Calu3 (cell line): ENCODE measurements at regions not wholly inside any gene's neighbourhood (a gene's known extent, or its start where the extent isn't known, plus 50 kb on each side); places are given as distances from the start of the nearest gene placed in this dataset.

ENCODE experiments used
- BruUV-seq: library from RNA; stranded (reverse); fragments of 400-500 nt; replicated peaks from 2 replicates; lab custom pipeline; 2021; lab: Mats Ljungman, UMichigan
- CTCF ChIA-PET: fragments of 300-600 bp; sonication (Branson Sonifier 250); formaldehyde crosslinking; loops from one replicate; lab custom pipeline; 2022; ENCODE audit warnings: antibody characterized with exemption; lab: Charles Lee
- DNase-seq: peaks from one replicate; pipeline ENCODE4 v3.0.0; 2022
- H3K27ac Mint-ChIP-seq: one replicate; pipeline ENCODE4 v1.8.0; 2022; ENCODE audit warnings: mixed read lengths; ENCODE audit not compliant: unreplicated experiment
- H3K27me3 Mint-ChIP-seq: one replicate; pipeline ENCODE4 v1.8.0; 2022; ENCODE audit warnings: mixed read lengths; ENCODE audit not compliant: unreplicated experiment
- H3K36me3 Mint-ChIP-seq: one replicate; pipeline ENCODE4 v1.8.0; 2022; ENCODE audit warnings: mild to moderate bottlenecking, moderate library complexity, mixed read lengths; ENCODE audit not compliant: insufficient read depth, unreplicated experiment
- H3K4me1 Mint-ChIP-seq: one replicate; pipeline ENCODE4 v1.8.0; 2022; ENCODE audit warnings: mild to moderate bottlenecking, low read depth, mixed read lengths; ENCODE audit not compliant: unreplicated experiment
- H3K4me3 Mint-ChIP-seq: one replicate; pipeline ENCODE4 v1.8.0; 2022; ENCODE audit warnings: mild to moderate bottlenecking, low read depth, moderate library complexity, mixed read lengths; ENCODE audit not compliant: unreplicated experiment
- H3K9me3 Mint-ChIP-seq: one replicate; pipeline ENCODE4 v1.8.0; 2022; ENCODE audit warnings: low read depth, mixed read lengths; ENCODE audit not compliant: unreplicated experiment
- intact Hi-C: fragments of 100-400 bp; cut with micrococcal nuclease; formaldehyde crosslinking; loops from one replicate; pipeline ENCODE4 v1.10.0; 2022; ENCODE audit not compliant: unreplicated experiment
- TF ChIP-seq, protein P1 (sequence below): fragments of 200-600 bp; IDR thresholded peaks from one replicate; pipeline ENCODE4 v1.8.0; 2022; ENCODE audit warnings: antibody characterized with exemption; ENCODE audit not compliant: unreplicated experiment

GRCh38 chr16:63287401-63287800 lies 1251.2 kb upstream of the CDH8 start:
- H3K27me3 Mint-ChIP-seq, result no peaks in the 10 kb centered on the region
- intact Hi-C loops, result no loop called here
- DNase-seq, result no peak
- CTCF ChIA-PET, result no interaction called here
- no peak overlapping the region for H3K4me3 Mint-ChIP-seq
- H3K27ac Mint-ChIP-seq, result no peak overlapping the region
- no peaks in the 10 kb centered on the region for H3K36me3 Mint-ChIP-seq
- no TSS peak for BruUV-seq
- no peaks in the 10 kb centered on the region for H3K4me1 Mint-ChIP-seq
- TF ChIP-seq, protein P1, sequence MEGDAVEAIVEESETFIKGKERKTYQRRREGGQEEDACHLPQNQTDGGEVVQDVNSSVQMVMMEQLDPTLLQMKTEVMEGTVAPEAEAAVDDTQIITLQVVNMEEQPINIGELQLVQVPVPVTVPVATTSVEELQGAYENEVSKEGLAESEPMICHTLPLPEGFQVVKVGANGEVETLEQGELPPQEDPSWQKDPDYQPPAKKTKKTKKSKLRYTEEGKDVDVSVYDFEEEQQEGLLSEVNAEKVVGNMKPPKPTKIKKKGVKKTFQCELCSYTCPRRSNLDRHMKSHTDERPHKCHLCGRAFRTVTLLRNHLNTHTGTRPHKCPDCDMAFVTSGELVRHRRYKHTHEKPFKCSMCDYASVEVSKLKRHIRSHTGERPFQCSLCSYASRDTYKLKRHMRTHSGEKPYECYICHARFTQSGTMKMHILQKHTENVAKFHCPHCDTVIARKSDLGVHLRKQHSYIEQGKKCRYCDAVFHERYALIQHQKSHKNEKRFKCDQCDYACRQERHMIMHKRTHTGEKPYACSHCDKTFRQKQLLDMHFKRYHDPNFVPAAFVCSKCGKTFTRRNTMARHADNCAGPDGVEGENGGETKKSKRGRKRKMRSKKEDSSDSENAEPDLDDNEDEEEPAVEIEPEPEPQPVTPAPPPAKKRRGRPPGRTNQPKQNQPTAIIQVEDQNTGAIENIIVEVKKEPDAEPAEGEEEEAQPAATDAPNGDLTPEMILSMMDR, result no peak
- H3K9me3 Mint-ChIP-seq, result no peaks in the 10 kb centered on the region

GRCh38 chr16:63283721-63284120 lies 1247.5 kb upstream of the CDH8 start:
- CTCF ChIA-PET, result no interaction called here
- no peaks in the 10 kb centered on the region for H3K4me1 Mint-ChIP-seq

GRCh38 chr16:63244631-63245030 lies 1208.4 kb upstream of the CDH8 start:
- Mint-ChIP-seq H3K27me3 (no peaks in the 10 kb centered on the region), H3K36me3 (no peaks in the 10 kb centered on the region), H3K4me3 (no peak overlapping the region), H3K27ac (no peak overlapping the region), H3K4me1 (no peaks in the 10 kb centered on the region), H3K9me3 (peaks cover 14% of the 10 kb centered on the region)
- TF ChIP-seq, protein P1, result no peak
- intact Hi-C loops, result no loop called here
- CTCF ChIA-PET, result no interaction called here
- no peak for DNase-seq
- no TSS peak for BruUV-seq

More at GRCh38 chr16:63283721-63284120, 1247.5 kb upstream of the CDH8 start:
- H3K27ac Mint-ChIP-seq, result no peak overlapping the region
- no TSS peak for BruUV-seq
- no peak overlapping the region for H3K4me3 Mint-ChIP-seq
- no peaks in the 10 kb centered on the region for H3K36me3 Mint-ChIP-seq
- intact Hi-C loops, result no loop called here
- no peaks in the 10 kb centered on the region for H3K27me3 Mint-ChIP-seq
- H3K9me3 Mint-ChIP-seq, result peaks cover 2% of the 10 kb centered on the region
- TF ChIP-seq, protein P1, result no peak
- no peak for DNase-seq

GRCh38 chr16:63241497-63242028 lies 1205.3 kb upstream of the CDH8 start:
- no peak overlapping the region for H3K27ac Mint-ChIP-seq
- H3K4me3 Mint-ChIP-seq, result no peak overlapping the region
- no peaks in the 10 kb centered on the region for H3K4me1 Mint-ChIP-seq
- DNase-seq, result no peak
- H3K9me3 Mint-ChIP-seq, result peaks cover 15% of the 10 kb centered on the region
- H3K27me3 Mint-ChIP-seq, result no peaks in the 10 kb centered on the region
- H3K36me3 Mint-ChIP-seq, result no peaks in the 10 kb centered on the region
- TF ChIP-seq, protein P1, result no peak
- CTCF ChIA-PET, result no interaction called here
- intact Hi-C loops, result no loop called here
- BruUV-seq, result no TSS peak
